HepG2 (cell line): ENCODE measurements at regions not wholly inside any gene's neighbourhood (a gene's known extent, or its start where the extent isn't known, plus 50 kb on each side); places are given as distances from the start of the nearest gene placed in this dataset.

Experiments used
- AHR ChIP-seq: IDR thresholded peaks from 2 replicates; pipeline ENCODE4 v1.6.1; 2018; ENCODE audit warnings: missing genetic modification reagents, missing compliant biosample characterization
- AKNA ChIP-seq: sonication (generic); formaldehyde crosslinking; IDR thresholded peaks from 2 replicates; pipeline ENCODE4 v1.4.0; 2020; ENCODE audit warnings: missing genetic modification reagents, borderline replicate concordance
- BCLAF1 ChIP-seq: fragments of 450-650 bp; IDR thresholded peaks from 2 replicates; pipeline ENCODE4 v1.6.1; 2017; ENCODE audit warnings: mild to moderate bottlenecking
- CREM ChIP-seq, 2 experiments: sonication (generic) in 1 of 2; formaldehyde crosslinking in 1 of 2; IDR thresholded peaks; 2 replicates each; pipeline versions ENCODE4 v1.4.0 to v1.6.1; 2016 to 2020; ENCODE audit warnings: antibody characterized with exemption in 1 of 2, mild to moderate bottlenecking in 1 of 2, missing genetic modification reagents in 1 of 2
- HBP1 ChIP-seq: IDR thresholded peaks from 2 replicates; pipeline ENCODE4 v1.6.1; 2016; ENCODE audit warnings: low read depth, control low read depth
- KDM6A ChIP-seq: IDR thresholded peaks from 2 replicates; pipeline ENCODE4 v1.6.1; 2016; ENCODE audit warnings: low read depth
- KLF15 ChIP-seq: sonication (generic); formaldehyde crosslinking; IDR thresholded peaks from 2 replicates; pipeline ENCODE4 v1.8.1; 2023; ENCODE audit warnings: borderline replicate concordance, mild to moderate bottlenecking, inconsistent platforms, missing genetic modification reagents, mixed read lengths
- MED1 ChIP-seq: sonication (generic); formaldehyde crosslinking; IDR thresholded peaks from 2 replicates; pipeline ENCODE4 v1.4.0; 2020; ENCODE audit warnings: missing genetic modification reagents
- NFKBIZ ChIP-seq: IDR thresholded peaks from 2 replicates; pipeline ENCODE4 v1.6.1; 2018; ENCODE audit warnings: missing genetic modification reagents, missing compliant biosample characterization
- NFYB ChIP-seq: sonication (generic); formaldehyde crosslinking; IDR thresholded peaks from 2 replicates; pipeline ENCODE4 v1.4.0; 2020; ENCODE audit warnings: missing genetic modification reagents
- NONO ChIP-seq, 2 experiments: fragments of 450-650 bp in 1 of 2; sonication (generic) in 1 of 2; formaldehyde crosslinking in 1 of 2; IDR thresholded peaks in 1 of 2; conservative IDR thresholded peaks in 1 of 2; 2 replicates each; pipeline versions ENCODE4 v1.6.1 to v1.8.0; 2017 to 2022; ENCODE audit warnings: mild to moderate bottlenecking in 1 of 2, missing genetic modification reagents in 1 of 2, moderate library complexity in 1 of 2
- RFX5 ChIP-seq: IDR thresholded peaks from 2 replicates; pipeline ENCODE4 v1.6.1; 2011; ENCODE audit warnings: low read depth, low read length, improper control_type of control experiment
- SUZ12 ChIP-seq: fragments of 150-350 bp; IDR thresholded peaks from 2 replicates; pipeline ENCODE4 v1.6.1; 2014; ENCODE audit warnings: low read depth, low read length
- WIZ ChIP-seq: sonication (generic); formaldehyde crosslinking; IDR thresholded peaks from 2 replicates; pipeline ENCODE4 v1.5.1; 2020; ENCODE audit warnings: mild to moderate bottlenecking, missing genetic modification reagents
- ZFX ChIP-seq: sonication (generic); formaldehyde crosslinking; IDR thresholded peaks from 2 replicates; pipeline ENCODE4 v1.4.0; 2020; ENCODE audit warnings: mild to moderate bottlenecking, low read depth, missing genetic modification reagents, moderate library complexity
- ZMYM2 ChIP-seq: sonication (generic); formaldehyde crosslinking; IDR thresholded peaks from 2 replicates; pipeline ENCODE4 v1.8.0; 2022; ENCODE audit warnings: mild to moderate bottlenecking, missing genetic modification reagents
- ZNF101 ChIP-seq: sonication (generic); formaldehyde crosslinking; IDR thresholded peaks from 2 replicates; pipeline ENCODE4 v1.4.0; 2020; ENCODE audit warnings: mild to moderate bottlenecking, low read depth, missing genetic modification reagents, borderline replicate concordance
- ZNF337 ChIP-seq: sonication (generic); formaldehyde crosslinking; IDR thresholded peaks from 2 replicates; pipeline ENCODE4 v1.5.1; 2020; ENCODE audit warnings: missing genetic modification reagents, low read depth, mild to moderate bottlenecking, borderline replicate concordance
- ZNF652 ChIP-seq: IDR thresholded peaks from 2 replicates; pipeline ENCODE4 v1.6.1; 2016; ENCODE audit warnings: low read depth, borderline replicate concordance
- ZNF784 ChIP-seq: sonication (generic); formaldehyde crosslinking; IDR thresholded peaks from 2 replicates; pipeline ENCODE4 v1.5.1; 2020; ENCODE audit warnings: missing genetic modification reagents, mild to moderate bottlenecking, borderline replicate concordance

- TF ChIP-seq HBP1 (CRISPR knock-in tag) (no peak), ZFX (CRISPR knock-in tag) (0 out of 2 replicates have a peak, but pooled peaks have one; percentile 41), AKNA (CRISPR knock-in tag) (no peak), ZNF101 (no peak), ZNF784 (CRISPR knock-in tag) (no peak), NFYB (CRISPR knock-in tag) (no peak), NONO (IDR thresholded peaks at IDR 0.05) (no peak), NONO (CRISPR knock-in tag; conservative IDR thresholded peaks at IDR 0.05) (no peak), KLF15 (CRISPR knock-in tag) (no peak), KDM6A (no peak), WIZ (CRISPR knock-in tag) (no peak), NFKBIZ (CRISPR knock-in tag) (no peak), RFX5 (no peak), ZNF337 (CRISPR knock-in tag) (no peak), AHR (no peak), SUZ12 (no peak), ZNF652 (CRISPR knock-in tag) (no peak), MED1 (CRISPR knock-in tag) (0 out of 2 replicates have a peak, but pooled peaks have one; percentile 19), CREM (IDR thresholded peaks at IDR 0.05) (no peak), CREM (CRISPR knock-in tag; IDR thresholded peaks at IDR 0.05) (no peak), BCLAF1 (no peak), ZMYM2 (no peak)
These were observed 124.8 kb downstream of the QRSL1 start (continued) for GRCh38 chr6:106754215-106754614.
